GM23338 (cell line): ENCODE measurements at regions not wholly inside any gene's neighbourhood (a gene's known extent, or its start where the extent isn't known, plus 50 kb on each side); places are given as distances from the start of the nearest gene placed in this dataset.

Experiments used
- ATAC-seq: fragments of 200-7000 bp; cut with Tn5 transposase; 3 replicates; pipeline ENCODE4 v1.9.1; 2020
- DNase-seq: peaks from one replicate; pipeline ENCODE4 v3.0.0-alpha.2; 2015; ENCODE audit warnings: low spot score
- H2AFZ ChIP-seq: fragments of 200-600 bp; sonication (generic); 2 replicates; pipeline ENCODE4 v1.8.0; 2016; ENCODE audit warnings: antibody characterized with exemption, mild to moderate bottlenecking, moderate library complexity
- H3F3A ChIP-seq: fragments of 200-600 bp; sonication (generic); replicated peaks from 2 replicates; pipeline ENCODE4 v1.8.0; 2017; ENCODE audit warnings: antibody characterized with exemption, mixed run types, low read depth
- H3K27ac ChIP-seq: fragments of 200-600 bp; sonication (generic); 2 replicates; pipeline ENCODE4 v1.6.1; 2016; ENCODE audit warnings: low read depth
- H3K27me3 ChIP-seq: fragments of 200-600 bp; sonication (generic); 2 replicates; pipeline ENCODE4 v1.8.0; 2016; ENCODE audit warnings: mild to moderate bottlenecking, mixed run types, moderate library complexity; ENCODE audit not compliant: insufficient read depth
- H3K36me3 ChIP-seq: fragments of 200-600 bp; sonication (generic); 2 replicates; pipeline ENCODE4 v1.8.0; 2016; ENCODE audit warnings: mild to moderate bottlenecking; ENCODE audit not compliant: insufficient read depth
- H3K4me1 ChIP-seq: fragments of 200-600 bp; sonication (generic); 2 replicates; pipeline ENCODE4 v1.8.0; 2016; ENCODE audit warnings: mild to moderate bottlenecking, moderate library complexity; ENCODE audit not compliant: insufficient read depth
- H3K4me2 ChIP-seq: fragments of 200-600 bp; sonication (generic); 2 replicates; pipeline ENCODE4 v1.7.1; 2017; ENCODE audit warnings: mixed run types
- H3K4me3 ChIP-seq: fragments of 200-600 bp; sonication (generic); 2 replicates; pipeline ENCODE4 v1.6.1; 2016; ENCODE audit warnings: mixed run types
- H3K79me2 ChIP-seq: fragments of 200-600 bp; sonication (generic); replicated peaks from 2 replicates; pipeline ENCODE4 v1.8.0; 2017; ENCODE audit warnings: mild to moderate bottlenecking; ENCODE audit not compliant: insufficient read depth
- H3K9me2 ChIP-seq: fragments of 200-600 bp; sonication (generic); 2 replicates; pipeline ENCODE4 v1.8.0; 2017; ENCODE audit not compliant: insufficient read depth
- H4K20me1 ChIP-seq: fragments of 200-600 bp; sonication (generic); replicated peaks from 2 replicates; pipeline ENCODE4 v1.8.0; 2017; ENCODE audit warnings: mild to moderate bottlenecking; ENCODE audit not compliant: insufficient read depth
- H3K27ac Mint-ChIP-seq: 2 replicates; pipeline ENCODE4 v1.8.0; 2020; ENCODE audit warnings: inconsistent platforms, mild to moderate bottlenecking, moderate library complexity, mixed read lengths
- H3K27me3 Mint-ChIP-seq: 3 replicates; pipeline ENCODE4 v1.8.0; 2022; ENCODE audit warnings: low read depth, mild to moderate bottlenecking, moderate library complexity, mixed read lengths, inconsistent platforms; ENCODE audit not compliant: insufficient read depth, poor library complexity
- H3K36me3 Mint-ChIP-seq: 3 replicates; pipeline ENCODE4 v1.8.0; 2021; ENCODE audit warnings: low read depth, mild to moderate bottlenecking, inconsistent platforms, moderate library complexity, mixed read lengths
- H3K4me1 Mint-ChIP-seq: 3 replicates; pipeline ENCODE4 v1.8.0; 2020; ENCODE audit warnings: mild to moderate bottlenecking, inconsistent platforms, mixed read lengths
- H3K4me3 Mint-ChIP-seq: 3 replicates; pipeline ENCODE4 v1.8.0; 2021; ENCODE audit warnings: moderate library complexity, mild to moderate bottlenecking, inconsistent platforms, mixed read lengths
- H3K9me3 Mint-ChIP-seq: 3 replicates; pipeline ENCODE4 v1.8.0; 2020; ENCODE audit warnings: moderate library complexity, mild to moderate bottlenecking, inconsistent platforms, mixed read lengths
- CREB1 ChIP-seq: fragments of 250-450 bp; sonication (Bioruptor Pico); IDR thresholded peaks from 2 replicates; pipeline ENCODE4 v1.5.0; 2020; ENCODE audit warnings: low read depth, mild to moderate bottlenecking, moderate library complexity
- EZH2 ChIP-seq: fragments of 200-600 bp; sonication (generic); IDR thresholded peaks from one replicate; pipeline ENCODE4 v1.8.0; 2017; ENCODE audit warnings: antibody characterized with exemption, mild to moderate bottlenecking, low read depth; ENCODE audit not compliant: unreplicated experiment
- EZH2phosphoT487 ChIP-seq: fragments of 200-600 bp; sonication (generic); IDR thresholded peaks from one replicate; pipeline ENCODE4 v1.8.1; 2018; ENCODE audit warnings: antibody characterized with exemption; ENCODE audit not compliant: unreplicated experiment
- JUNB ChIP-seq: IDR thresholded peaks from one replicate; pipeline ENCODE4 v1.6.1; 2016; ENCODE audit warnings: antibody characterized with exemption; ENCODE audit not compliant: unreplicated experiment
- NANOG ChIP-seq: IDR thresholded peaks from 2 replicates; pipeline ENCODE4 v1.6.1; 2016; ENCODE audit warnings: antibody characterized with exemption, borderline replicate concordance
- POLR2AphosphoS5 ChIP-seq: IDR thresholded peaks from 2 replicates; pipeline ENCODE4 v1.6.1; 2016; ENCODE audit warnings: antibody characterized with exemption, low read depth
- STAT1 ChIP-seq: IDR thresholded peaks from one replicate; pipeline ENCODE4 v1.6.1; 2016; ENCODE audit warnings: antibody characterized with exemption; ENCODE audit not compliant: unreplicated experiment
- ZNF114 ChIP-seq: fragments of 250-450 bp; sonication (Bioruptor Pico); IDR thresholded peaks from 2 replicates; pipeline ENCODE4 v1.5.0; 2020; ENCODE audit warnings: mild to moderate bottlenecking, moderate library complexity
- ZNF331 ChIP-seq: fragments of 250-450 bp; sonication (Bioruptor Pico); IDR thresholded peaks from 2 replicates; pipeline ENCODE4 v1.5.0; 2020; ENCODE audit warnings: low read depth, mild to moderate bottlenecking, moderate library complexity
- TF ChIP-seq, protein P1 (sequence below), 2 experiments: fragments of 200-600 bp in 1 of 2; sonication (generic) in 1 of 2; conservative IDR thresholded peaks; 2 replicates each; pipeline versions ENCODE4 v1.5.1 to v1.6.1; 2016 to 2017; ENCODE audit warnings: antibody characterized with exemption in 2 of 2, low read depth in 2 of 2, mild to moderate bottlenecking in 2 of 2, moderate library complexity in 1 of 2
- TF ChIP-seq, protein P2 (sequence below): IDR thresholded peaks from 2 replicates; pipeline ENCODE4 v1.6.1; 2016; ENCODE audit warnings: antibody characterized with exemption
- TF ChIP-seq, protein P3 (sequence below): fragments of 250-450 bp; sonication (Bioruptor Pico); IDR thresholded peaks from 2 replicates; pipeline ENCODE4 v1.5.0; 2020; ENCODE audit warnings: mild to moderate bottlenecking, moderate library complexity
- TF ChIP-seq, protein P4 (sequence below): IDR thresholded peaks from one replicate; pipeline ENCODE4 v1.6.1; 2018; ENCODE audit warnings: antibody characterized with exemption; ENCODE audit not compliant: unreplicated experiment

DNA sequence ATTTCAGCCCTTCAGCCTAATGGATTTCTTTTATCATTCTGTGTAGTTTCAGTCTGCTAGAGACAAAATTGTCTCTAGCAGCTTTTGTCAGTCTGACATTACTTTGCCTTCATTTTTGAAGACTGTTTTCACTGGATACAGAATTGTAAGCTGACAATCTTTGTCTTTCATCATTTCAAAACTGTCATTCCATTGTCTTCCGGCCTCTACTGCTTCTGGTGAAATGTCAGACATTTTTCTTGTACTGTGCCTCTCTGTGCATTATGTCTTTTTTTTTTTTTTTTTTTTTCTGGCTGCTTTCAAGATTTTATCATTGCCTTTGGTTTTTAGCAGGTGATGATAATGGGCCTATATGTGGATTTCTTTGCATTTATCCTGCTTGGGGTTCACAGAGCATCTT is 51.3 kb upstream of the ZNF169 start:
- H3K9me2 ChIP-seq = peaks cover 3% of the 10 kb centered on the region; the same call in 1 of the 2 replicates
- H3K4me3 ChIP-seq = no peak overlapping the region
- H3K4me1 ChIP-seq = peaks cover 9% of the 10 kb centered on the region
- TF ChIP-seq EZH2 (no peak), JUNB (no peak), POLR2AphosphoS5 (no peak), EZH2phosphoT487 (no peak), NANOG (no peak), ZNF331 (CRISPR knock-in tag) (no peak), ZNF114 (CRISPR knock-in tag) (no peak), CREB1 (CRISPR knock-in tag) (no peak), STAT1 (no peak)
- TF ChIP-seq, protein P1, sequence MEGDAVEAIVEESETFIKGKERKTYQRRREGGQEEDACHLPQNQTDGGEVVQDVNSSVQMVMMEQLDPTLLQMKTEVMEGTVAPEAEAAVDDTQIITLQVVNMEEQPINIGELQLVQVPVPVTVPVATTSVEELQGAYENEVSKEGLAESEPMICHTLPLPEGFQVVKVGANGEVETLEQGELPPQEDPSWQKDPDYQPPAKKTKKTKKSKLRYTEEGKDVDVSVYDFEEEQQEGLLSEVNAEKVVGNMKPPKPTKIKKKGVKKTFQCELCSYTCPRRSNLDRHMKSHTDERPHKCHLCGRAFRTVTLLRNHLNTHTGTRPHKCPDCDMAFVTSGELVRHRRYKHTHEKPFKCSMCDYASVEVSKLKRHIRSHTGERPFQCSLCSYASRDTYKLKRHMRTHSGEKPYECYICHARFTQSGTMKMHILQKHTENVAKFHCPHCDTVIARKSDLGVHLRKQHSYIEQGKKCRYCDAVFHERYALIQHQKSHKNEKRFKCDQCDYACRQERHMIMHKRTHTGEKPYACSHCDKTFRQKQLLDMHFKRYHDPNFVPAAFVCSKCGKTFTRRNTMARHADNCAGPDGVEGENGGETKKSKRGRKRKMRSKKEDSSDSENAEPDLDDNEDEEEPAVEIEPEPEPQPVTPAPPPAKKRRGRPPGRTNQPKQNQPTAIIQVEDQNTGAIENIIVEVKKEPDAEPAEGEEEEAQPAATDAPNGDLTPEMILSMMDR (conservative IDR thresholded peaks at IDR 0.05; ENCODE audit: low read depth in 2 of 2) = no peak
- TF ChIP-seq, protein P2, sequence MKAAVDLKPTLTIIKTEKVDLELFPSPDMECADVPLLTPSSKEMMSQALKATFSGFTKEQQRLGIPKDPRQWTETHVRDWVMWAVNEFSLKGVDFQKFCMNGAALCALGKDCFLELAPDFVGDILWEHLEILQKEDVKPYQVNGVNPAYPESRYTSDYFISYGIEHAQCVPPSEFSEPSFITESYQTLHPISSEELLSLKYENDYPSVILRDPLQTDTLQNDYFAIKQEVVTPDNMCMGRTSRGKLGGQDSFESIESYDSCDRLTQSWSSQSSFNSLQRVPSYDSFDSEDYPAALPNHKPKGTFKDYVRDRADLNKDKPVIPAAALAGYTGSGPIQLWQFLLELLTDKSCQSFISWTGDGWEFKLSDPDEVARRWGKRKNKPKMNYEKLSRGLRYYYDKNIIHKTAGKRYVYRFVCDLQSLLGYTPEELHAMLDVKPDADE = no peak
- TF ChIP-seq, protein P3, sequence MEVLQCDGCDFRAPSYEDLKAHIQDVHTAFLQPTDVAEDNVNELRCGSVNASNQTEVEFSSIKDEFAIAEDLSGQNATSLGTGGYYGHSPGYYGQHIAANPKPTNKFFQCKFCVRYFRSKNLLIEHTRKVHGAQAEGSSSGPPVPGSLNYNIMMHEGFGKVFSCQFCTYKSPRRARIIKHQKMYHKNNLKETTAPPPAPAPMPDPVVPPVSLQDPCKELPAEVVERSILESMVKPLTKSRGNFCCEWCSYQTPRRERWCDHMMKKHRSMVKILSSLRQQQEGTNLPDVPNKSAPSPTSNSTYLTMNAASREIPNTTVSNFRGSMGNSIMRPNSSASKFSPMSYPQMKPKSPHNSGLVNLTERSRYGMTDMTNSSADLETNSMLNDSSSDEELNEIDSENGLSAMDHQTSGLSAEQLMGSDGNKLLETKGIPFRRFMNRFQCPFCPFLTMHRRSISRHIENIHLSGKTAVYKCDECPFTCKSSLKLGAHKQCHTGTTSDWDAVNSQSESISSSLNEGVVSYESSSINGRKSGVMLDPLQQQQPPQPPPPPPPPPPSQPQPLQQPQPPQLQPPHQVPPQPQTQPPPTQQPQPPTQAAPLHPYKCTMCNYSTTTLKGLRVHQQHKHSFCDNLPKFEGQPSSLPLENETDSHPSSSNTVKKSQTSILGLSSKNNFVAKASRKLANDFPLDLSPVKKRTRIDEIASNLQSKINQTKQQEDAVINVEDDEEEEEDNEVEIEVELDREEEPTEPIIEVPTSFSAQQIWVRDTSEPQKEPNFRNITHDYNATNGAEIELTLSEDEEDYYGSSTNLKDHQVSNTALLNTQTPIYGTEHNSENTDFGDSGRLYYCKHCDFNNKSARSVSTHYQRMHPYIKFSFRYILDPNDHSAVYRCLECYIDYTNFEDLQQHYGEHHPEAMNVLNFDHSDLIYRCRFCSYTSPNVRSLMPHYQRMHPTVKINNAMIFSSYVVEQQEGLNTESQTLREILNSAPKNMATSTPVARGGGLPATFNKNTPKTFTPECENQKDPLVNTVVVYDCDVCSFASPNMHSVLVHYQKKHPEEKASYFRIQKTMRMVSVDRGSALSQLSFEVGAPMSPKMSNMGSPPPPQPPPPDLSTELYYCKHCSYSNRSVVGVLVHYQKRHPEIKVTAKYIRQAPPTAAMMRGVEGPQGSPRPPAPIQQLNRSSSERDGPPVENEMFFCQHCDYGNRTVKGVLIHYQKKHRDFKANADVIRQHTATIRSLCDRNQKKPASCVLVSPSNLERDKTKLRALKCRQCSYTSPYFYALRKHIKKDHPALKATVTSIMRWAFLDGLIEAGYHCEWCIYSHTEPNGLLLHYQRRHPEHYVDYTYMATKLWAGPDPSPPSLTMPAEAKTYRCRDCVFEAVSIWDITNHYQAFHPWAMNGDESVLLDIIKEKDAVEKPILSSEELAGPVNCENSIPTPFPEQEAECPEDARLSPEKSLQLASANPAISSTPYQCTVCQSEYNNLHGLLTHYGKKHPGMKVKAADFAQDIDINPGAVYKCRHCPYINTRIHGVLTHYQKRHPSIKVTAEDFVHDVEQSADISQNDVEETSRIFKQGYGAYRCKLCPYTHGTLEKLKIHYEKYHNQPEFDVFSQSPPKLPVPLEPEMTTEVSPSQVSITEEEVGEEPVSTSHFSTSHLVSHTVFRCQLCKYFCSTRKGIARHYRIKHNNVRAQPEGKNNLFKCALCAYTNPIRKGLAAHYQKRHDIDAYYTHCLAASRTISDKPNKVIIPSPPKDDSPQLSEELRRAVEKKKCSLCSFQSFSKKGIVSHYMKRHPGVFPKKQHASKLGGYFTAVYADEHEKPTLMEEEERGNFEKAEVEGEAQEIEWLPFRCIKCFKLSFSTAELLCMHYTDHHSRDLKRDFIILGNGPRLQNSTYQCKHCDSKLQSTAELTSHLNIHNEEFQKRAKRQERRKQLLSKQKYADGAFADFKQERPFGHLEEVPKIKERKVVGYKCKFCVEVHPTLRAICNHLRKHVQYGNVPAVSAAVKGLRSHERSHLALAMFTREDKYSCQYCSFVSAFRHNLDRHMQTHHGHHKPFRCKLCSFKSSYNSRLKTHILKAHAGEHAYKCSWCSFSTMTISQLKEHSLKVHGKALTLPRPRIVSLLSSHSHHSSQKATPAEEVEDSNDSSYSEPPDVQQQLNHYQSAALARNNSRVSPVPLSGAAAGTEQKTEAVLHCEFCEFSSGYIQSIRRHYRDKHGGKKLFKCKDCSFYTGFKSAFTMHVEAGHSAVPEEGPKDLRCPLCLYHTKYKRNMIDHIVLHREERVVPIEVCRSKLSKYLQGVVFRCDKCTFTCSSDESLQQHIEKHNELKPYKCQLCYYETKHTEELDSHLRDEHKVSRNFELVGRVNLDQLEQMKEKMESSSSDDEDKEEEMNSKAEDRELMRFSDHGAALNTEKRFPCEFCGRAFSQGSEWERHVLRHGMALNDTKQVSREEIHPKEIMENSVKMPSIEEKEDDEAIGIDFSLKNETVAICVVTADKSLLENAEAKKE (CRISPR knock-in tag) = no peak
- TF ChIP-seq, protein P4, sequence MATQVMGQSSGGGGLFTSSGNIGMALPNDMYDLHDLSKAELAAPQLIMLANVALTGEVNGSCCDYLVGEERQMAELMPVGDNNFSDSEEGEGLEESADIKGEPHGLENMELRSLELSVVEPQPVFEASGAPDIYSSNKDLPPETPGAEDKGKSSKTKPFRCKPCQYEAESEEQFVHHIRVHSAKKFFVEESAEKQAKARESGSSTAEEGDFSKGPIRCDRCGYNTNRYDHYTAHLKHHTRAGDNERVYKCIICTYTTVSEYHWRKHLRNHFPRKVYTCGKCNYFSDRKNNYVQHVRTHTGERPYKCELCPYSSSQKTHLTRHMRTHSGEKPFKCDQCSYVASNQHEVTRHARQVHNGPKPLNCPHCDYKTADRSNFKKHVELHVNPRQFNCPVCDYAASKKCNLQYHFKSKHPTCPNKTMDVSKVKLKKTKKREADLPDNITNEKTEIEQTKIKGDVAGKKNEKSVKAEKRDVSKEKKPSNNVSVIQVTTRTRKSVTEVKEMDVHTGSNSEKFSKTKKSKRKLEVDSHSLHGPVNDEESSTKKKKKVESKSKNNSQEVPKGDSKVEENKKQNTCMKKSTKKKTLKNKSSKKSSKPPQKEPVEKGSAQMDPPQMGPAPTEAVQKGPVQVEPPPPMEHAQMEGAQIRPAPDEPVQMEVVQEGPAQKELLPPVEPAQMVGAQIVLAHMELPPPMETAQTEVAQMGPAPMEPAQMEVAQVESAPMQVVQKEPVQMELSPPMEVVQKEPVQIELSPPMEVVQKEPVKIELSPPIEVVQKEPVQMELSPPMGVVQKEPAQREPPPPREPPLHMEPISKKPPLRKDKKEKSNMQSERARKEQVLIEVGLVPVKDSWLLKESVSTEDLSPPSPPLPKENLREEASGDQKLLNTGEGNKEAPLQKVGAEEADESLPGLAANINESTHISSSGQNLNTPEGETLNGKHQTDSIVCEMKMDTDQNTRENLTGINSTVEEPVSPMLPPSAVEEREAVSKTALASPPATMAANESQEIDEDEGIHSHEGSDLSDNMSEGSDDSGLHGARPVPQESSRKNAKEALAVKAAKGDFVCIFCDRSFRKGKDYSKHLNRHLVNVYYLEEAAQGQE = no peak
- Mint-ChIP-seq H3K4me3 (no peak overlapping the region), H3K4me1 (peaks cover 12% of the 10 kb centered on the region), H3K27me3 (peaks cover 8% of the 10 kb centered on the region), H3K9me3 (peaks cover 18% of the 10 kb centered on the region), H3K27ac (no peak overlapping the region), H3K36me3 (peaks cover 9% of the 10 kb centered on the region; the same call in 2 of the 3 replicates)
- H3K4me2 ChIP-seq = no peak overlapping the region
- ATAC-seq (no peak), DNase-seq (no peak)
- H4K20me1 ChIP-seq = no peaks in the 10 kb centered on the region
- H3K36me3 ChIP-seq = no peaks in the 10 kb centered on the region
- H3K27me3 ChIP-seq = no peaks in the 10 kb centered on the region
- H3K27ac ChIP-seq = no peak overlapping the region
- no peaks in the 10 kb centered on the region for H3K79me2 ChIP-seq
- no peaks in the 10 kb centered on the region for H3F3A ChIP-seq
- H2AFZ ChIP-seq = no peak overlapping the region
